OCI-LY1 (cell line): ENCODE measurements at regions not wholly inside any gene's neighbourhood (a gene's known extent, or its start where the extent isn't known, plus 50 kb on each side); places are given as distances from the start of the nearest gene placed in this dataset.

Source experiments
- CTCF ChIP-seq: fragments of 200-600 bp; sonication (generic), shearing (Covaris generic); IDR thresholded peaks from 2 replicates; pipeline ENCODE4 v1.5.1; 2017; ENCODE audit warnings: mild to moderate bottlenecking, antibody characterized with exemption, low read length, moderate library complexity, mixed read lengths
- EZH2 ChIP-seq: fragments of 200-600 bp; sonication (generic), shearing (Covaris generic); IDR thresholded peaks from 2 replicates; pipeline ENCODE4 v1.8.0; 2017; ENCODE audit warnings: borderline replicate concordance, mixed run types, mild to moderate bottlenecking, antibody characterized with exemption, low read length, moderate library complexity, mixed read lengths

- TF ChIP-seq EZH2 (no peak), CTCF (no peak)
Observed at GRCh38 chr22:47417699-47418098, 655.2 kb downstream of the TBC1D22A start.
